ENCODE measurements at regions not wholly inside any gene's neighbourhood (a gene's known extent, or its start where the extent isn't known, plus 50 kb on each side); places are given as distances from the start of the nearest gene placed in this dataset.
A peak's percentile ranks its signal among the peaks of the same experiment; 100 is the strongest.
"Not testable (repeated sequence)": the region's sequence is repeated elsewhere in the genome, so short reads cannot be mapped to it uniquely, and the experiment has no call there.

DNA sequence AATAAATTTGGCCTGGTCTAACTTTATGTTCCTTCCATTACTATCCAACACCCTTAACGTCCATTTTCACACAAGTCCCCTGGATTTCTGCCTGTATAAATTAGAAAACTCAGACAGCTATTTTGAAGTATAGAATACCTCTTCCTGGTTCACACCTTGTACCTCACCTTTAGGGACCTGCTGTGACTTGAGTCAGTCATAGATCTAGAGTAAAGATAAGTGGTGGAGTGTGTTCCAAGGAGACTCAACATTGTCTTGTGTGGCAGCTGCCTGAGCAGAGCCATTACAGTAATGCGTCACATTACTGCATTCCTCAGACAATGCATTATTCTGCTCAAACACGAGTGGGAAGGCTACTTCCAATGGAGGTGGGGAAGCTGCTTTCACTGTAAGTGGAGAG is 513.9 kb downstream of the ADRA2A start:
- H3K9me3 Mint-ChIP-seq = no peaks in the 10 kb centered on the region
- H3K4me3 Mint-ChIP-seq = no peak overlapping the region

DNA sequence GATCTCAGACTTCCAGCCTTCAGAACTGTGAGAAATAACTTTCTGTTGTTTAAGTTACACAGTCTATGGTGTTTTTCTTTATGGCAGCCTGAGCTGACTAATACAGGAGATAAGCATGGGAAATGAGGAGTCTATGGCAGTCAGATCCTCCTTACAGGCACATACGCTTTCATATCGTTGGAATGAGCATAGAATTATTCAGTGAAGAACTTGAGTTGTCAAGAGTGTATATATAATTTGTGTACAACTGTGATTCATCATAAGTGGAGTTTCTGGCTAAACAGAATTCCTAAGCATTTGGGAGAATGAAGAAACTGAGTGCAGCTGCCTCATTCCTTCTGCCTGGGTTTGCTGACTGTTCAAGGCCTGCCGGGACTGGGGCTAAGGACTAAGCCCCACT is 516.7 kb downstream of the ADRA2A start:
- Mint-ChIP-seq H3K27ac (no peak overlapping the region), H3K4me1 (ENCODE audit: low read depth) (no peaks in the 10 kb centered on the region), H3K36me3 (ENCODE audit: low read depth) (no peaks in the 10 kb centered on the region), H3K27me3 (no peaks in the 10 kb centered on the region), H3K9me3 (no peaks in the 10 kb centered on the region), H3K4me3 (no peak overlapping the region)
- no peak for DNase-seq

More for the DNA sequence above, 513.9 kb downstream of the ADRA2A start:
- Mint-ChIP-seq H3K4me1 (ENCODE audit: low read depth) (no peaks in the 10 kb centered on the region), H3K27me3 (no peaks in the 10 kb centered on the region), H3K36me3 (ENCODE audit: low read depth) (no peaks in the 10 kb centered on the region), H3K27ac (no peak overlapping the region)
- no peak for DNase-seq

- no peak for DNase-seq
- H3K9me3 Mint-ChIP-seq = no peaks in the 10 kb centered on the region
- H3K4me1 Mint-ChIP-seq (ENCODE audit: low read depth) = no peaks in the 10 kb centered on the region
- H3K4me3 Mint-ChIP-seq = no peak overlapping the region
- no peaks in the 10 kb centered on the region for H3K36me3 Mint-ChIP-seq (ENCODE audit: low read depth)
- no peaks in the 10 kb centered on the region for H3K27me3 Mint-ChIP-seq
- H3K27ac Mint-ChIP-seq = no peak overlapping the region
Observed at GRCh38 chr10:111595173-111595572, 518.3 kb downstream of the ADRA2A start.

- Mint-ChIP-seq H3K4me1 (ENCODE audit: low read depth) (no peaks in the 10 kb centered on the region), H3K9me3 (no peaks in the 10 kb centered on the region), H3K4me3 (no peak overlapping the region), H3K27me3 (peaks cover under 1% of the 10 kb centered on the region), H3K27ac (no peak overlapping the region), H3K36me3 (ENCODE audit: low read depth) (no peaks in the 10 kb centered on the region)
- DNase-seq = peak; percentile 33
Observed at GRCh38 chr10:111598433-111599059, 521.7 kb downstream of the ADRA2A start.

DNA sequence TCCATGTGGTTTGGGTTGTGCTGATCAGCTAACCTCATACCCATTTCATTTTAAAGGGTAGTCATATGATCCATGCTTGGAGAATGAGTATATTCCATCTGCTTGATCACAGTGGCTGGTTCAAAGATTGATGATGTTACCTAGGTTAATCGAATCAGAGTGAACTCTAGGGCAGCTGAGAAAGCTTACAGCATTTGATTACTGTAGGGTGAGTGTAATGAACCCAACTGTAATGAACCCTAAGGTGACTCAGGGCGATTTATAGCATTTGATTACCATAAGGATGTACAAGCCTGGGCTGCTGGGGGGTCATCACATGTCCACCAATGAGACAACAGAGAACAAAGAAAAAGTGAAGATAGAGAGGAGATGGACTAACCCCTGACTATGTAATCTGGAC is 523.1 kb downstream of the ADRA2A start:
- no peaks in the 10 kb centered on the region for H3K36me3 Mint-ChIP-seq (ENCODE audit: low read depth)
- H3K27me3 Mint-ChIP-seq = peaks cover 3% of the 10 kb centered on the region
- H3K4me1 Mint-ChIP-seq (ENCODE audit: low read depth) = no peaks in the 10 kb centered on the region
- DNase-seq = no peak
- H3K27ac Mint-ChIP-seq = no peak overlapping the region
- H3K4me3 Mint-ChIP-seq = no peak overlapping the region
- H3K9me3 Mint-ChIP-seq = no peaks in the 10 kb centered on the region

DNA sequence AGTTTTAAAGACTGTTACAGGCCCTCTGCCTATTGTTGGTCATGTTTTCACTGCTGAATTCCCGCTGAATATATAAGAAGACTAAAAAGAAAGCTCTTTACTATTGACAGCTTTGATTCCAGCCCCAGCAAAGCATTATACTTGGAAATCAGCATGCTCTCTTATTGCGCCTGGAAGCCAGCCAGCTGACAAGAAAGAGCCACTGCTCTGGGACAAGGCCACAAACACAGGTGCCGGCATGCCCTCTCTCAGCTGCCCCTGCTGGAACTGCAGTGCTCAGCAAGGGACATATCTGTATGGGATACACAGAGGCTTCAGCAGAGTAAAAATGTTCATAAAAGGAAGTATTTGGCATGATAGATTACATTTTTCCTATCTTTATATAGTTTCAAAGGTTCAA is 523.9 kb downstream of the ADRA2A start:
- H3K4me1 Mint-ChIP-seq (ENCODE audit: low read depth) = no peaks in the 10 kb centered on the region
- no peak for DNase-seq
- no peak overlapping the region for H3K4me3 Mint-ChIP-seq
- no peaks in the 10 kb centered on the region for H3K36me3 Mint-ChIP-seq (ENCODE audit: low read depth)
- H3K27me3 Mint-ChIP-seq = peaks cover 3% of the 10 kb centered on the region
- H3K27ac Mint-ChIP-seq = no peak overlapping the region
- H3K9me3 Mint-ChIP-seq = no peaks in the 10 kb centered on the region

- no peaks in the 10 kb centered on the region for H3K36me3 Mint-ChIP-seq (ENCODE audit: low read depth)
- no peaks in the 10 kb centered on the region for H3K4me1 Mint-ChIP-seq (ENCODE audit: low read depth)
- H3K4me3 Mint-ChIP-seq = no peak overlapping the region
- no peak for DNase-seq
- peaks cover 5% of the 10 kb centered on the region for H3K27me3 Mint-ChIP-seq
- no peaks in the 10 kb centered on the region for H3K9me3 Mint-ChIP-seq
- no peak overlapping the region for H3K27ac Mint-ChIP-seq
Observed at GRCh38 chr10:111612273-111612672, 535.4 kb downstream of the ADRA2A start.

DNA sequence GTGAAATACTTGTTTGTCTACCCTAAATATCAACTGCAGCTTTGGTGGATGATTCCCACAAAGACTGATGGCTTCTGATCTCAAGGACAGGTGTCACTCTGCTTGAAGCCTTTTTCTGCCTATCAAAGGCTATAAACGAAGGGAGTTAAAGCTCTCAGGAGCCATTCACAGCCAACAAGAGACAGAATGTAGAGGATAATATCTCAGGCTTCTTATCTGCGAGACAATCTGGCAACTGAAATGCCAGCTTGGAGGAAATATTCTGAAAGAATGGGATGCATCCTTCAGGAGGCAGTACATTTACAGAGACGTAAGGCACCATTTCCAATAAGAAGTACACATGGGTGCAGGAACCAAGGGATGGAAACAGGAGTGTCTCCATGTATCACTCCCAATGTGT is 549.4 kb downstream of the GPAM start:
- Mint-ChIP-seq H3K4me3 (no peak overlapping the region), H3K4me1 (ENCODE audit: low read depth) (no peaks in the 10 kb centered on the region), H3K27me3 (peaks cover 10% of the 10 kb centered on the region), H3K9me3 (peaks cover 7% of the 10 kb centered on the region), H3K36me3 (ENCODE audit: low read depth) (no peaks in the 10 kb centered on the region), H3K27ac (no peak overlapping the region)
- DNase-seq = no peak

GRCh38 chr10:111646021-111646420 is 537.5 kb downstream of the GPAM start:
- H3K9me3 Mint-ChIP-seq = peaks cover 15% of the 10 kb centered on the region
- H3K27ac Mint-ChIP-seq = no peak overlapping the region
- no peaks in the 10 kb centered on the region for H3K4me1 Mint-ChIP-seq (ENCODE audit: low read depth)
- no peak overlapping the region for H3K4me3 Mint-ChIP-seq
- H3K27me3 Mint-ChIP-seq = no peaks in the 10 kb centered on the region
- no peak for DNase-seq
- no peaks in the 10 kb centered on the region for H3K36me3 Mint-ChIP-seq (ENCODE audit: low read depth)

GRCh38 chr10:111648046-111648445 is 535.5 kb downstream of the GPAM start:
- Mint-ChIP-seq H3K27me3 (no peaks in the 10 kb centered on the region), H3K36me3 (ENCODE audit: low read depth) (no peaks in the 10 kb centered on the region), H3K4me1 (ENCODE audit: low read depth) (no peaks in the 10 kb centered on the region), H3K4me3 (no peak overlapping the region), H3K27ac (no peak overlapping the region), H3K9me3 (peaks cover 15% of the 10 kb centered on the region)
- DNase-seq = no peak

- not testable (repeated sequence) for H3K36me3 Mint-ChIP-seq (ENCODE audit: low read depth); H3K4me3 Mint-ChIP-seq; H3K27me3 Mint-ChIP-seq; H3K4me1 Mint-ChIP-seq (ENCODE audit: low read depth); H3K27ac Mint-ChIP-seq; DNase-seq
- H3K9me3 Mint-ChIP-seq = peaks cover 15% of the 10 kb centered on the region
Observed at GRCh38 chr10:111649080-111649479, 534.5 kb downstream of the GPAM start.

DNA sequence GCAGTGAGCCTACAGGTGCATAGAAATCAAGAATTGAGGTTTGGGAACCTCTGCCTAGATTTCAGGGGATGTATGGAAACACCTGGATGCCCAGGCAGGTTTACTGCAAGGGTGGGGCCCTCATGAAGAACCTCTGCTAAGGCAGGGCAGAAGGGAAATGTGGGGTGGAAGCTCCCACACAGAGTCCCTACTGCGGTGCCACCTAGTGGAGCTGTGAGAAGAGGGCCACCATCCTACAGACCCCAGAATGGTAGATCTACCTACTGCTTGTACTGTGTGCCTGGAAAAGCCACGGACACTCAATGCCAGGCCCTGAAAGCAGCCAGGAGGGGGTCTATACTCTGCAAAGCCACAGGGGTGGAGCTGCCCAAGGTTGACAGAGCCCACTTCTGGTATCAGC is 533.5 kb downstream of the GPAM start:
- no peaks in the 10 kb centered on the region for H3K36me3 Mint-ChIP-seq (ENCODE audit: low read depth)
- H3K27ac Mint-ChIP-seq = no peak overlapping the region
- H3K27me3 Mint-ChIP-seq = no peaks in the 10 kb centered on the region
- no peak overlapping the region for H3K4me3 Mint-ChIP-seq
- no peak for DNase-seq
- H3K9me3 Mint-ChIP-seq = peaks cover 15% of the 10 kb centered on the region
- H3K4me1 Mint-ChIP-seq (ENCODE audit: low read depth) = no peaks in the 10 kb centered on the region

GRCh38 chr10:111656066-111656465 is 527.5 kb downstream of the GPAM start:
- Mint-ChIP-seq H3K36me3 (ENCODE audit: low read depth) (no peaks in the 10 kb centered on the region), H3K27me3 (no peaks in the 10 kb centered on the region), H3K27ac (no peak overlapping the region), H3K4me3 (no peak overlapping the region), H3K9me3 (no peaks in the 10 kb centered on the region), H3K4me1 (ENCODE audit: low read depth) (no peaks in the 10 kb centered on the region)
- DNase-seq = no peak

- H3K36me3 Mint-ChIP-seq (ENCODE audit: low read depth) = no peaks in the 10 kb centered on the region
- H3K27ac Mint-ChIP-seq = no peak overlapping the region
- no peaks in the 10 kb centered on the region for H3K27me3 Mint-ChIP-seq
- no peaks in the 10 kb centered on the region for H3K9me3 Mint-ChIP-seq
- H3K4me3 Mint-ChIP-seq = no peak overlapping the region
- no peak for DNase-seq
- no peaks in the 10 kb centered on the region for H3K4me1 Mint-ChIP-seq (ENCODE audit: low read depth)
Observed at GRCh38 chr10:111677759-111678158, 505.8 kb downstream of the GPAM start.

DNA sequence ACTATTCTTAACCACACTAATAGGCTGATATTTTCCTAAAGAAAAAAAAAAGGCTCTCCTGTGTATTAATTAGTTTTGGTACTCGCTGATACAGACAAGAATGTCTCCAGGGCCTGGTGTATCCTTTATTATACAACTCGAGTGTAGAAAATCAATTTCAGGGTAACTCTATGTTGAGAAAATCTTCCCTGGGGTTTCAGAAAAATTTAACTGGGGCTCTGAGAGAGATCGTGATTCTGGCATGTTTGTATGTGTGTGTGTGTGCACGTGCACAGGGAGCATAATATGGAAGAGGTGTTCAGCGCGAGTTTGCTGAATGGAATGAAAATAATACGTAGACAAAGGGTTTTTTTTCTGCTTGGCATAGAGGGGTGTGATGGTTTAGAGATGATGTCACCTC is 496.8 kb downstream of the GPAM start:
- H3K36me3 Mint-ChIP-seq (ENCODE audit: low read depth) = no peaks in the 10 kb centered on the region

GRCh38 chr10:111698711-111699110 is 484.9 kb downstream of the GPAM start:
- no peak for DNase-seq
- H3K27ac Mint-ChIP-seq = no peak overlapping the region
- H3K4me1 Mint-ChIP-seq (ENCODE audit: low read depth) = no peaks in the 10 kb centered on the region
- no peak overlapping the region for H3K4me3 Mint-ChIP-seq
- H3K9me3 Mint-ChIP-seq = no peaks in the 10 kb centered on the region
- H3K36me3 Mint-ChIP-seq (ENCODE audit: low read depth) = no peaks in the 10 kb centered on the region
- H3K27me3 Mint-ChIP-seq = peaks cover 2% of the 10 kb centered on the region

More for the DNA sequence above, 496.8 kb downstream of the GPAM start:
- no peak overlapping the region for H3K27ac Mint-ChIP-seq
- no peak overlapping the region for H3K4me3 Mint-ChIP-seq
- no peaks in the 10 kb centered on the region for H3K4me1 Mint-ChIP-seq (ENCODE audit: low read depth)
- peaks cover 3% of the 10 kb centered on the region for H3K9me3 Mint-ChIP-seq
- H3K27me3 Mint-ChIP-seq = peaks cover 5% of the 10 kb centered on the region
- DNase-seq = no peak

Measured in activated T-cell treated with anti-CD3 and anti-CD28 coated beads, Interleukin-2, amount 50 U/mL, for 24 hours (primary cell).